ENCODE measurements at regions not wholly inside any gene's neighbourhood (a gene's known extent, or its start where the extent isn't known, plus 50 kb on each side); places are given as distances from the start of the nearest gene placed in this dataset.

DNA sequence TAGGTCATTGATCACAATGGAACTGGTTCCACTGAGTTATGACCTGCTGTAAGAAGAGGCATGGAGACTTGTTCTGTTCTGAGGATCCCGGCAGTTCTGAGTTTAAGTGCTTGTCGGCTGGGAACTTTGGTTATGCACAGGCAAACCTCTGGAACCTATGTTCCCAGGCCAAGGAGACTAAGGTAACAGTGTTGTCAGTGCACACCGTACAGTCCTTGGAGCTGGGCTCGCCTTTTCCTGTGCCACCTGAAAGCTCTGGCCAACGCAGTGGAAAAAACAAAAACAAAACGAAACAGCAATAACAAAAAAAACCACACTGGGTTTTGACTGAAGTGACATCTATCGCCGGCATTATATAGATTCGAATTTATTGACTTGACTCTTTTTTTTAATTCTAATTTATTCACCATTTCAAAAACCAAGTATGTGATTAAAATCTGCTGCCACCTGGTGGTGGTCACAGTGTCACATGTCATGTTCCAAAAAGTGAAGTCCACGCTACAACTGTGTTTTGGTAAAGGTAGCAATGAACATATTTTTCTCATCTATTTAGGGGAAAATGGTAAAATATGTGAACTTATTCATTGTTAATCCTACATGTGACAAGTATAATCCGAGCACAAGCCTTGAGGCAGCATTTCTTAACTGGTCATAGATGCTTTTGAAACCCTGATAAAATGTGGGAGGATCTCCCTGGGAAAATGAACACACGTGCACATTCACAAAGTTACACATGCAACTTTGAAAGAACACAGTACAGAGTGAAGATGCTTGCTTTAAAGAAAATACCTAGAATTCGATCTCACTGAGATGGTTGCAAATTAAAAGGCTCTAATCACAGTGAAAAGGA lies 113.8 kb upstream of the PPP2R2D start:
- no peak for DNase-seq

DNA sequence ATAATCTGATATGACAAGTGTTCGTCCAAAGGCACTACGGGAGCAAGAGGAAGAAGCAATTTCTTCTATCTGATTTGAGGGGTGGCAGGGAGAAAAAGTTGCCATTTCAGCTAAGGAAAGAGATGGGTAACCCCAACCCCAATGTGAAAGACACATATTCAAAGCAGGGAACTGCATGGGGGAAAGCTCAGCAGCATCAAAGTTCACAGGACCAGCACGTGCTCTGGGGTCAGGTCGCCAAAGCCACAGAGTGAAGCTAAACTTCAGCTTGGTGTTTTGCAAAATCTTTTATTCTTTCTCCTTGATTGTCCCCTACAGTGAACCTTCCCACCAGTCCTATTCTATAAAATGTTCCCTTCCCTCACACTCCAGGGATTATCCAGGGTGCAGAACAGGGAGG lies 112.8 kb upstream of the PPP2R2D start:
- DNase-seq = no peak

DNA sequence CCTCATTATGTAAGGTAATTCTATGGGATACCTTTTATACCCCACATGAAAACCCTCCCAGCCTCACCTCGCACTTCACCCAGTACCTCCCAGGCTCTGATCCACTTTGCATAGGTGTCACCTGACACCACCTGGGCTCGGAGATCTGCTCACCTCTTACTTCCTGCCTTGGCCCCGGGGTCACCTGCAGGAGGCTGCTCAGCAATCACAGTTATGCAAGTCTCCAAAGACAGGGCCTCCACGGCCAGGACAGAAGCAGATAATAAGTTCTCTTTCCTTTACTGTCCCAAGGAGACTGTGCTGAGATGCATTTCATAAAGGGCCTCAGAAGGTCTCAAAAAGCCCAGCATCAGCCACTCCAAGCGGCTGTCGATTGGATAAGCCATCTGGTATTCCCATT lies 112.4 kb upstream of the PPP2R2D start:
- DNase-seq = no peak

DNA sequence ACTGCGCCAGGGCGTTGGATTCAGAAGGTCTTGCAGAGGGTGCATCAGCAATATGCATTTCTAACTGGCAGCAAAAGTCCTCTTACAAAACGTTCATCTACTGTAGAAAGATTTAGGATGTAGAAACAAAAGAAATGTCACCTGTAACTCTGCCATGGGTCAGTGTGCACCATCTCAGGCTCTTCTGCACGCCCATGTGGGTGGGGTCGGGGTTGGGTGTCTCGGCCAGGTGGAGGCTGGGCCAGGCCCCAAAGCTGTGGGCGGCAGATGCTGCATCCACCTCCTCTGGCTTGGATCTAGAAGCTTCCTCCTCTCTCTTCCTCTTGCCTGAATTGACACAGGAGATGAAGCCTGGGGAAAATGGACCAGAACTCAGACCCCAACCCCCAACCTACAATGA lies 111.3 kb upstream of the PPP2R2D start:
- no peak for DNase-seq

DNA sequence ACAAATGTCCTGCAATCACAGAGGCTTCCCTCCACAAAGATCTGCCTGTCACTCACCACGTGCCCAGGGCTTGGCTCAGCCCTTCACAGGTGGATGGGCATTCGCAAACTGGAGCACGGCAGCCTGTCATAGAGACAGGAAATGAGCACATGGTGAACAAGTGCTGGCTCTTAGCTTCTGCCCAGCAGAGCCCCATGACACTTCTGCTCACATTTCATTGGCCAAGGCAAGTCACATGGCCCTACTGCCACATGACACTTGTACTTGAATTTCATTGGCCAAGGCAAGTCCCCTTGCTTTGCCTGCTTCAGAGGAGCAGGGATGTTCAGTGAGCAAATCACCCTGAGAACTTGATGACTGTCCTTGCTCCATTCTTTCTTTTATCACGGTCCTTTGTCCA lies 110.8 kb upstream of the PPP2R2D start:
- DNase-seq = no peak

DNA sequence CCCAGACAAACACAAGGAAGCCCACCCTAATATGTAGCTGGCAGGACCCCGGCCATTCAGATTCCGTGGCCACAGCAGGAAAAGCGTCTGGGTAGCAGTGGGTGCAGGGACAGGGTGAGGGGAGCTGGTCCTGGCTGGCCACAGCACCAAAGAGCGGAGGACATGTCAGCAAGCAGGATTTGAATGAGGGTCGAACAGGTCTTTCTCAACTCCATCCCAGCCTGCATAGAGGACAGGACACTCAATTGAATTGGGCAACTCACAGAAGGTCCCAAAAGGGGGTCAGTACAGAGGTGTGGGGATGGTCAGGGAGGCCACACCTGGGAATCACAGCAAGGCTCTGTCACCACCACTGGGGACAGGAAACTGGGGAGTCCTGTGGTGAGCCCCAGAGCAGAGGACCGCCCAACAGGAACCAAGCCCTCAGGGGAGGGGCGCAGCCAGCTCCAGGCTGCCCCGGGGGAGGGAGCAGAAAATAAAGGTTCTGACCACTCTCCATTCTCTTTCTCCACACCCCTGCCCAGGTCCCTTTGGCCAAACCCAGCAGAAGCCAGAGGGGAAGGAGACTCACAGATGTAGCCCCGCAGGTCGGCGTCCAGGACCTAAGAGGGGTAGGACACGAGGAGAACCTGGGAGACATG lies 108.7 kb upstream of the PPP2R2D start:
- no peak for DNase-seq

GRCh38 chr10:131792809-131793208 lies 108.0 kb upstream of the PPP2R2D start:
- no peak for DNase-seq

GRCh38 chr10:131795761-131796160 lies 105.0 kb upstream of the PPP2R2D start:
- no peak for DNase-seq

- no peak for DNase-seq
Measured at GRCh38 chr10:131797626-131798025, 103.2 kb upstream of the PPP2R2D start.

DNA sequence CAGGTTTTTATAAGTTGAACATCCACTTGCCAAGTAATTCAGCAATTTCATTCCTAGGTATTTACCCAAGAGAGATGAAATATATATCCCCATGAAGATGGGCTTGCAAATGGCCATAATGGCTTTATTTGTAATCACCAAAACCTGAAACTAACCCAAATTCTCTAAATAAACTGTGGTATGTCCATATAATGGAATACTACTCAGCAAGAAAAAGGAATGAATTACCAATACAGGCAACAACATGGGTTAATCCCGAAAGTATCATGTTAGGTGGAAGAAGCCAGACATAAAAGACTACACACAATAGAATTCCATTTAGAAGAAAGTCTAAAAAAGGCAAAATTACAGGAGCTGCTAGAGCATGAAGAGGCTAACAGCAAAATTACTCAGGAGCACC lies 101.4 kb upstream of the PPP2R2D start:
- DNase-seq = no peak

DNA sequence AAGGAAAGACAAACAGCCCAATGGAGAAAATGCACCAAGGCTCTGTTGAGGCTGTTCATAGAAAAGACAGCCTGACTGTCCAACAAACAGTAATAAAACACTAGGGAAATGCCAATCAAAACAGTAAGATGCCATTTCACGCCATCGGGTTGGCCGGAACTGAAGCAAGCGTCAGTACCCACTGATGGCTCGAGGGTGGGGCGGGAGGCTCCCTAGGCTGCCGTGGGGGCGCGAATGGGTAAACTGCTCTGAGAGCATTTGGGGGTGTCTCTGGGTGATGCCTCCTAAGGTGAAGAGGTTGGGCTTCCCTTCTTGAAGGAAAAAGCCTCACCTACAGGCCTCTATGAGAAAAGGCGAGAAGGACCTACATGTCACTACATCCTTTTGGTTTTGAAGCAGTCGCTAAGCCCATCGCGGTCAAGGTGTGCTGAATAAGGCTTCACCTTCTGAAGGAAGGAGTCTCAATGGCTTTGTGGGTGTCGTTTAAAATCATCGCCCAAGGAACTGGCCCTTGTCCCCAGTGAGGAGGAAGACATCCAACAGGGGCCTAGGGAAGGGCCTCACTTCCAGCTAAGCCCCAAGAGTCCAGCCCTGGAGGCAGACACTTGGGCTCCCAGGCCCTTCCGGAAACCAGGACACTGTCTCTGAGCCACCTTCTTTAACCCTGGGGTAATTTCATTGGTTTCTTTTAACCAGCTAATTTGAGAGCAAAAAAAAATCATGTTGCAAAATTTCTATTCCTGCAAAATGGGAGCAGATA lies 98.5 kb upstream of the PPP2R2D start:
- DNase-seq = no peak

DNA sequence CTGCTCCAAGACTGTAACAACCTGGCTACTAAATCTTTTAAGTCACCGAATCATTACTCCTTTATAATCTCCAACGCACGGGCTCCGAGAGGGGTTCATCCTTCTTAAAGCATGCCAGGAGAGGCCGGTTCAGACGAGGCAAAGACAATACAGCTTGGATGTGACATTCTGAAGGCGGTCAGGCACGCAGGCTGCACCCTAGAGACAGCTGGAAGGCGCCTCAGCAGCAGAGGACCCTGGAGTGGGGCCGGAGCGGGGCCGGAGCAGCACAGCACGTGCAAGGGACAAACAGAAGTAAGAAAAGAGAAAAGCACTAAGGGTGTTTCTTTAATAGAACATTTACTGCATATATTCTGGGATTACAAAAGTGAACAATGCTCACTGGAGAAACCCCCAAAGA lies 97.8 kb upstream of the PPP2R2D start:
- no peak for DNase-seq

GRCh38 chr10:131803860-131804425 lies 96.9 kb upstream of the PPP2R2D start:
- no peak for DNase-seq

DNA sequence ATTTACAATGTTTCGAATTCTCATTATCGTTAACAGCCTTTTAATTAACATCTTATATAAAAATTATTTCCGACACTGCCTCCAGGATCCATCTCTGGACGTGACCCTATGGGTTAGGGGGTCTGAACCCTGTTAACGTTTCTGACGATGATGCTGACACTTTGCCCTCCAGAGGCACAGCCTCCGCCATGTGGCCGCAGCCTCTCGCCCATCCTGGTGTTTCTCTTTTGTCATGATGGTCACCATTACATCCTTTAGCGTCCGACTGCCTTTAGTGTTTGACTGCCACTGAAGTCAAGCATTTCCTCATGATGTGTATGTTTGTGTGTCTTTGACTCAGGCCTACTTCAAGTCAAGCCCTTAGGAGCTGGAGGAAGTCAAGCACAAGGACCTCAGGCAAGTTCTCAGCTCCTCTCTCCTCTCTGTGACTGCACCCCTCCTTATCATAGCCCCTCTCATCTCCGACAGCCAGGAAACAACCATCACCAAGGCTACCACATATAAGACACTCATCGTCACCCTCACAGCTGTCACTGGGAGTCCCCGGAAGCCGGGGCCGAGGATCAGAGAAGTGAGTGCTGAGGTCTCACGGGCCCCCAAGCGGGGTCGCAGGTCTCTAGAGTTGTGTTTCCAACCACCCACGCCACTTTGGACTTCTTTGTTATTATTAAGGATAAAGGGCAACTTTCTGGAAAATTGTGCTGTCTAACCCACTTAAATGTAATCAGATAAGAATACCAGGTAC lies 96.1 kb upstream of the PPP2R2D start:
- DNase-seq = no peak

- DNase-seq = no peak
Measured at GRCh38 chr10:131805696-131806095, 95.1 kb upstream of the PPP2R2D start.

- no peak for DNase-seq
Measured at GRCh38 chr10:131806146-131806545, 94.7 kb upstream of the PPP2R2D start.

DNA sequence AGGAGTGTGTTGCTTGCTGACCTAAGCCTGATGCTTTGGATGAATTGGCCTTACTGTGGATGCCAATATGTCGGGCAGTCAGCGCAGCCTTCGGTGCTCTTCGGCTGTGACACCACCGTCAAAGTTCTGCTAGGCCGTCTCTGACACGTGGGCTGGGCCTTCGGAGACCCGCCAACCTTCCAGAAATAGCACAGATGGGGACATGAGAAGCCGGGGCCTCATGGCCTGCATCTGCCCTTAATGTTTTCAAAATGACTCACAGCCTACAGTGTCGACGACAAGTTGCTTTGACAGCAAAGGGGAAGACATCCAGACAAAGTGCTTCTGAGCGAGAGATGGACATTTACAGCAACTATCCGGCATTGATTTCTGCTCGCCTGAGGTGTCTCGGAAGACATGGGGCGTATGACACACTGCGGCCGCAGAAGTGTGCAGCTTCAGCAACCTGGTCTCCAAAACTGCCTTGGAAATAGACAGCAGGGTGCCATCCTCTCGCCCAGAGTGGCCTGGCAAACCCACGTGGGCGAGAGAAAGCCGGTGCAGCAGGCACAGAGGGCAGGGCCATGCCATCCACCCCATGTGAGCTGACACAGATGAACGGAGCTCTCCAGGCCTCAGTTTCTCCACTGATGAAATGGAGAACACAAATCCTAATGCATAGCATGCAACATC lies 94.0 kb upstream of the PPP2R2D start:
- DNase-seq = no peak

DNA sequence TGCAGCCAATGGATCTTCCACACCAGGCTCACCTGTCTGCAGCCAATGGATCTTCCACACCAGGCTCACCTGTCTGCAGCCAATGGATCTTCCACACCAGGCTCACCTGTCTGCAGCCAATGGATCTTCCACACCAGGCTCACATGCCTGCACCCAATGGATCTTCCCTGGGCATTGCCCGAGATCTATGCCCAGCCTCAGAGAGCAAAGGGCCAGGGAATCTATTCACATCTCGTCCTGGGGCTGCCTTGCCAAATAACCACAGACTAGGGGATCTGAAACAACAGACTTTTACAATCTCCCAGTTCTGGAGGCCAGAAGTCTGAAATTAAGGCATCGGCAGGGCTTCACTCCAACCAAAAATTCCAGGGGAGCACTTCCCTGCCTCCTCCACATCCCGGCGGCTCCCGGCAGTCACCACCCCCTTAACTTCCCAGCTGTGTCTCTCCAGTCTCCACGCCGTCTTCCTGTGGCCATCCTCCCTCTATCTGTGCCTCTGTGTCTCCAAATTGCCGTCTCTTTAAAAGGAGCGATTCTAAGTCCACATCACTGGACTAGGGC lies 92.4 kb upstream of the PPP2R2D start:
- no peak for DNase-seq

- DNase-seq = no peak
Measured at GRCh38 chr10:131810036-131810804, 90.6 kb upstream of the PPP2R2D start.

- DNase-seq = no peak
Measured at GRCh38 chr10:131810805-131811629, 89.8 kb upstream of the PPP2R2D start.

Data from CD4-positive, alpha-beta T cell treated with Interferon gamma for 1 hour (primary cell).